IPS-NIHi7 (cell line): ENCODE measurements at regions not wholly inside any gene's neighbourhood (a gene's known extent, or its start where the extent isn't known, plus 50 kb on each side); places are given as distances from the start of the nearest gene placed in this dataset.
A peak's percentile ranks its signal among the peaks of the same experiment; 100 is the strongest.

Source experiments
- DNase-seq: peaks from one replicate; pipeline ENCODE4 v3.0.0; 2012; ENCODE audit warnings: mixed read lengths; ENCODE audit errors: extremely low spot score

DNA sequence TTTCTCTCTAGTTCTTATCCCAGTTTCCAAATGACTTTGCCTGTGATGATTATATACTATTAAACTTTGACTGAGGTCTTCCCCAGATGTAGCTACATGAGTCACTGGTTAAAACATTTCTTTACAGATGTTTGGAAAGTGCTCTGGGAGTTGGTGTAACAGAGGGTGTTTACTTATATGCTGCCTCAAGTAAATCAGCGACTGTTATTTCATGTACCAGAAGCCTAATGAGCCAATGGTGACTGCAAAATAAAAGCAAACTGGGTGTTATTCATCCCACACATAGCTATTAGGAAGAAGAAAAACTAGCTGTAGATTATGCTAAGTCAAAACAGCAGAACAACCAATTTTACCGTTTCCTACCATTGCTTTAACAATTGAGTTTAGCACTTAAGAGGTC, 929.7 kb upstream of the SEMA6A start:
- DNase-seq = no peak

DNA sequence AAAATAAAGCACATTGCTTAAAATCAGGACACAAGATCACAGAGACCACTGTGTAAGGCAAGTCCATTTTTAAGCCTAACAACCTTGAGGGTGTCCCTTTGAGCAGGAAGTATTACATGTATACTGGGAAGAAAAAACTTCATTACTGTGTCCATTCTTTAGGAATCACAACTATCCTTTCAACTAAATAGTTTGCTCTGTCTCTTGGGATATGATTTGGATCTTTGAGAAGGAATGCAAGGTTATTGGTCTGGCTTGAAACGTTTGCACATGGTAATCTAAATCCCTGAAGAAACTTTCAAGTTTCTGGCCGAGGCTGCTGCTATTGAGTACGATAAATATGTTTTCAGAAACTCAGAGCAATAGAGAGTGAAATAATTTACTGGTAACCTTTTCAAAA, 923.0 kb upstream of the SEMA6A start:
- DNase-seq = no peak

GRCh38 chr5:117496801-117497200, 922.2 kb upstream of the SEMA6A start:
- no peak for DNase-seq

GRCh38 chr5:117494188-117494587, 919.6 kb upstream of the SEMA6A start:
- no peak for DNase-seq

GRCh38 chr5:117488976-117489500, 914.4 kb upstream of the SEMA6A start:
- no peak for DNase-seq

- DNase-seq = no peak
These were observed 912.9 kb upstream of the SEMA6A start for GRCh38 chr5:117487556-117487955.

GRCh38 chr5:117486879-117487391, 912.3 kb upstream of the SEMA6A start:
- DNase-seq = peak; percentile 10

- no peak for DNase-seq
These were observed 911.6 kb upstream of the SEMA6A start for GRCh38 chr5:117486261-117486660.

- DNase-seq = no peak
These were observed 901.3 kb upstream of the SEMA6A start for GRCh38 chr5:117475919-117476318.

- DNase-seq = no peak
These were observed 898.5 kb upstream of the SEMA6A start for GRCh38 chr5:117473165-117473564.

- no peak for DNase-seq
These were observed 889.4 kb upstream of the SEMA6A start for GRCh38 chr5:117463881-117464570.

GRCh38 chr5:117461966-117462365, 887.3 kb upstream of the SEMA6A start:
- no peak for DNase-seq

- no peak for DNase-seq
These were observed 886.8 kb upstream of the SEMA6A start for GRCh38 chr5:117461403-117461802.

DNA sequence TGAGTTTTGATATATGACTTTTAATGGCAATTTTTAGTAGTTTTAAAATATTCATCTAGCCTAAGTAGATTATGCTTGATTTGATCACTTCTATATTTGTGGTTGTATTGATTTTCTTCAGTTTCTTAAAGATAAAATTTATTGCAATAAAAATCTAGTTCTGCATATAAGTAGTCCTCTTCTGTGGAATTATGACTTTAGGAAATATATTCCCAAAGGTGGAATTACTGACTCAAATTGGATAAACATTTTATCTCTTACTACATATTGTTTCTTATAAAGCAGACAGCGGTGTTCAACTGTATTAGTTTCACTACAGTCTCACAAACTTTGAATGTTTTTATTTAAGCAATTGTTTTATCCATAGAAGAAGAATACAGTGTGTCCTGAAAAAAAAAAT, 883.0 kb upstream of the SEMA6A start:
- DNase-seq = no peak

DNA sequence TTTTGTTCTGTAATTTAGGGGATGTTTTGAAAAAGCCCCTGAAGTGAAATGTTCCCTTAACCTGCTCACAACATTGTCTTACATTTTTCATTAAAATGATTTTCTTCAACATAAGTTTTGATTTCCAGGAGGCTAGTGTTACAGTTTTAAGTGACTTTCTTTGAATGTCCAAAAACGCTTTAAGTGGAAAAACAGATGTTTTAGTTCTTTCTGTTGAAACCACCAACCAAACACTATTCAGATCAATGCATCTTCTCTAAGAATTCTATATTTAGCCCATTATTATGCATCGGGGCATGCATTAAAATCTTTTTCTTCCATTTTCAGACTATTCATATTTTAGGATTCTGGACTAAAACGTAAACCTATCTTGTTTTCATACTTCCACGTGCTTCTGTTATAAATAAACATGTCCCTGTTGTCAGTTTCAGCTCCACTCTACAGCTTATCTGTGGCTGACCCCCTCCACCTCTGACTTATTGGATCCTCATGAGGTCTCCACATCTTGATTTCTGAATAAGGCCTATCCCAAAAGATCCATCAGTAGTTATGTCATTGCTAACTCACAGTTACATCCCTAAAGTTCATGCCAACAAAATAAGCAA, 882.3 kb upstream of the SEMA6A start:
- no peak for DNase-seq

GRCh38 chr5:117455236-117456233, 880.9 kb upstream of the SEMA6A start:
- peak; percentile 78 for DNase-seq

GRCh38 chr5:117454716-117455212, 880.1 kb upstream of the SEMA6A start:
- DNase-seq = peak; percentile 74

- DNase-seq = no peak
These were observed 862.2 kb upstream of the SEMA6A start for GRCh38 chr5:117436846-117437245.

- DNase-seq = no peak
These were observed 860.6 kb upstream of the SEMA6A start for GRCh38 chr5:117435203-117435602.

- no peak for DNase-seq
These were observed 859.6 kb upstream of the SEMA6A start for GRCh38 chr5:117434254-117434653.

DNA sequence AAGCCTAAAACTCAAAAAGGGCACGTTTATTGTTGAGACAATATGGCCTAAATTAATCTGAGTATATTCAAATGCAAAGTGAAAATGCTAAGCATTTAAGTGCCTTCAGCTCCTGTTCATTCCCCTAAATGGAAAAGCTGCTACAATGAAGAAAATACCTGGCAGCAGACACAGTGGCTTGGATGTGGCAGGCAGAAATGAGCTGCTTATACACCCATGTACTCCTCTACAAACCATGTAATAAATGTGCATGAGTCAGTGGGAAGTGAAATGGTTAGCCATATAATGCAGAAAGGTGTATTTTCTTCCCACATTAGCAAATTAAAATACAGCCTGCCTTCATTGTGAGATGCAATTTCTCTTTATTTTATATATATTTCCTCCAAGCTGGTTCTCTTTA, 859.2 kb upstream of the SEMA6A start:
- no peak for DNase-seq

DNA sequence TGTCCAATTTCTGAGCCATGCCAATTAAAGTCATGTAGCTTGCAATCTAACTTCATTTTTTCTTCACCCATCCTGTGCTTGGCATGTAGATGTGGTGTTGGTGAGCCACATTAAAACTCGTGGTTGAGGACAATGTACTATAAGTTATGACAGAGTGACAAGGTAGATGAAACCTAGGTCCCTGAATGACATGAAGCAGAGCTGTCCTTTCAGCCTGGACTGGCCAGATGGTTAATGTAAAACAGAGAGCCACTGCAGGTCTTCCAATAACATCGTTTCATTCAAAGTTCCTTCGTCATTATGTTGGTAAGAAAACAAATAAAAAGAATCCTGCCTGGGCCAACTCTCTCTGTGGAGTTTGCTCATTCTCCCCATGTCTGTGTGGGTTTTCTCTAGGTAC, 856.5 kb upstream of the SEMA6A start:
- DNase-seq = no peak
